ENCODE measurements at regions not wholly inside any gene's neighbourhood (a gene's known extent, or its start where the extent isn't known, plus 50 kb on each side); places are given as distances from the start of the nearest gene placed in this dataset.

DNA sequence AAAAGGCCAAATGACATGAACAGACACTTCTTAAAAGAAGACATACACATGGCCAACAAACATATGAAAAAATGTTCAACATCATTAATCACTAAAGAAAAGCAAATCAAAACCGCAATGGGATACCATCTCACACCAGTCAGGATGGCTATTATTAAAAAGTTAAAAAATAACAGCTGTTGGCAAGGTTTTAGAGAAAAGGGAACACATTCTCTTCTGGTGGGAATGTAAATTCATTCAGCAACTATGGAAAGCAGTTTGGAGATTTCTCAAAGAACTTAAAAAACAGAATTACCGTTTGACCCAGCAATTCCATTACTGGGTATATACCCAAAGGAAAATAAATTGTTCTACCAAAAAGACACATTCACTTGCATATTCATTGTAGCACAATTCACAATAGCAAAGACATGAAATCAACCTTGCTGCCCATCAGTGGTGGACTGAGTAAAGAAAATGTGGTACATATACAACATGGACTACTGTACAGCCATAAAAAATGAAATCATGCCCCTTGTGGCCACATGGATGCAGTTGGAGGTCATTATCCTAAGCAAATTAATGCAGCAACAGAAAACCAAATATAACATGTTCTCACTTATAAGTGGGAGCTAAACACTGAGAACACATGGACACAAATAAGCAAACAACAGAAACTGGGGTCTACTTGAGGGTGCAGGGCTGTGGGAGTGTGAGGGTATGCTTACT, 190.7 kb upstream of the MCTP2 start:
- H3K27me3 Mint-ChIP-seq (ENCODE audit: low read depth), result no peaks in the 10 kb centered on the region
- H3K4me1 Mint-ChIP-seq, result peaks cover 3% of the 10 kb centered on the region
- no peak overlapping the region for H3K27ac Mint-ChIP-seq (ENCODE audit: unreplicated experiment)
- H3K9me3 Mint-ChIP-seq, result peaks cover 14% of the 10 kb centered on the region
- no peak for DNase-seq (ENCODE audit: low read depth, low spot score)
- H3K36me3 Mint-ChIP-seq (ENCODE audit: low read depth), result peaks cover 7% of the 10 kb centered on the region
- no peak for TF ChIP-seq CTCF (conservative IDR thresholded peaks at IDR 0.05)
- H3K4me3 Mint-ChIP-seq, result no peak overlapping the region

- no peak overlapping the region for H3K4me3 Mint-ChIP-seq
- H3K27ac Mint-ChIP-seq (ENCODE audit: unreplicated experiment), result no peak overlapping the region
- H3K36me3 Mint-ChIP-seq (ENCODE audit: low read depth), result peaks cover 9% of the 10 kb centered on the region
- DNase-seq (ENCODE audit: low read depth, low spot score), result no peak
- no peaks in the 10 kb centered on the region for H3K27me3 Mint-ChIP-seq (ENCODE audit: low read depth)
- peaks cover 8% of the 10 kb centered on the region for H3K9me3 Mint-ChIP-seq
- peaks cover 3% of the 10 kb centered on the region for H3K4me1 Mint-ChIP-seq
- TF ChIP-seq CTCF (conservative IDR thresholded peaks at IDR 0.05), result no peak
Measured at GRCh38 chr15:94036156-94036555, 195.2 kb upstream of the MCTP2 start.

- H3K27ac Mint-ChIP-seq (ENCODE audit: unreplicated experiment), result no peak overlapping the region
- TF ChIP-seq CTCF (conservative IDR thresholded peaks at IDR 0.05), result no peak
- peaks cover 3% of the 10 kb centered on the region for H3K4me1 Mint-ChIP-seq
- peaks cover 8% of the 10 kb centered on the region for H3K9me3 Mint-ChIP-seq
- DNase-seq (ENCODE audit: low read depth, low spot score), result no peak
- H3K27me3 Mint-ChIP-seq (ENCODE audit: low read depth), result no peaks in the 10 kb centered on the region
- no peak overlapping the region for H3K4me3 Mint-ChIP-seq
- peaks cover 5% of the 10 kb centered on the region for H3K36me3 Mint-ChIP-seq (ENCODE audit: low read depth)
Measured at GRCh38 chr15:94033683-94034020, 197.7 kb upstream of the MCTP2 start.

GRCh38 chr15:94033014-94033682, 198.2 kb upstream of the MCTP2 start:
- Mint-ChIP-seq H3K9me3 (peaks cover 6% of the 10 kb centered on the region), H3K4me3 (no peak overlapping the region)
- no peak for TF ChIP-seq CTCF (conservative IDR thresholded peaks at IDR 0.05)

DNA sequence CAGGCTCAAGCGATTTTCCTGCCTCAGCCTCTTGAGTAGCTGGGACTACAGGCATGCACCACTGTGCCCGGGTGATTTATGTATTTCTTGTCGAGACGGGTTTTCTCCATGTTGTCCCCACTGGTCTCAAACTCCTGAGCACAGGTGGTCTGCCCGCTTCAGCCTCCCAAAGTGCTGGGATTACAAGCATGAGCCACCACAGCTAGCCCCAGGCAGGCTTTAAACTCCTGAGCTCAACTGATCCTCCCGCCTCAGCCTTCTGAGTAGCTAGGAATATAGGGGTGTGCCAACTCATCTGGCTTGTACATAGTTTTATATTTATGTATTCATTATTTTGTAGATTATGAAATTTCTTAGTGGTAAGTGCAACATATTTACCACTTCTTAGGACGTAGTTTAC, 198.8 kb upstream of the MCTP2 start:
- H3K4me1 Mint-ChIP-seq, result peaks cover 11% of the 10 kb centered on the region
- no peak for DNase-seq (ENCODE audit: low read depth, low spot score)
- H3K27me3 Mint-ChIP-seq (ENCODE audit: low read depth), result no peaks in the 10 kb centered on the region
- no peak overlapping the region for H3K4me3 Mint-ChIP-seq
- TF ChIP-seq CTCF (conservative IDR thresholded peaks at IDR 0.05), result no peak
- H3K36me3 Mint-ChIP-seq (ENCODE audit: low read depth), result peaks cover 3% of the 10 kb centered on the region
- H3K27ac Mint-ChIP-seq (ENCODE audit: unreplicated experiment), result no peak overlapping the region
- peaks cover 5% of the 10 kb centered on the region for H3K9me3 Mint-ChIP-seq

More at GRCh38 chr15:94033014-94033682, 198.2 kb upstream of the MCTP2 start:
- Mint-ChIP-seq H3K4me1 (peaks cover 7% of the 10 kb centered on the region), H3K27ac (ENCODE audit: unreplicated experiment) (no peak overlapping the region), H3K36me3 (ENCODE audit: low read depth) (peaks cover 4% of the 10 kb centered on the region), H3K27me3 (ENCODE audit: low read depth) (no peaks in the 10 kb centered on the region)
- no peak for DNase-seq (ENCODE audit: low read depth, low spot score)

Measured in neural crest cell (in vitro differentiated cells).